Tibial nerve (tissue), 4 donors: ENCODE measurements at regions not wholly inside any gene's neighbourhood (a gene's known extent, or its start where the extent isn't known, plus 50 kb on each side); places are given as distances from the start of the nearest gene placed in this dataset.

Experiments used
- DNase-seq, 2 donors: peaks; one replicate each; pipeline ENCODE4 v3.0.0-alpha.2; 2019; ENCODE audit warnings: low spot score in 2 of 2
- H3K27ac ChIP-seq, 4 donors: fragments of 200-600 bp; sonication (generic) in 3 of 4; one replicate each; pipeline ENCODE4 v1.5.1; 2017 to 2019; ENCODE audit warnings: mild to moderate bottlenecking in 1 of 4
- H3K27me3 ChIP-seq, 2 donors: fragments of 200-600 bp; sonication (generic) in 1 of 2; one replicate each; pipeline versions ENCODE4 v1.5.1 to v1.6.0; 2017 to 2019
- H3K36me3 ChIP-seq, 3 donors: fragments of 200-600 bp; sonication (generic); one replicate each; pipeline ENCODE4 v1.5.1; 2018 to 2019
- H3K4me1 ChIP-seq, 4 donors: fragments of 200-600 bp; sonication (generic) in 3 of 4; one replicate each; pipeline ENCODE4 v1.5.1; 2017 to 2019
- H3K4me3 ChIP-seq, 4 donors: fragments of 200-600 bp; sonication (generic) in 3 of 4; one replicate each; pipeline ENCODE4 v1.5.1; 2017 to 2019; ENCODE audit warnings: mild to moderate bottlenecking in 1 of 4, moderate library complexity in 1 of 4
- H3K9me3 ChIP-seq, 4 donors: fragments of 200-600 bp; sonication (generic) in 3 of 4; one replicate each; pipeline ENCODE4 v1.5.1; 2017 to 2019
- CTCF ChIP-seq, 5 experiments: fragments of 200-600 bp in 3 of 5; fragments of 450-650 bp in 2 of 5; sonication (generic) in 3 of 5; IDR thresholded peaks; one replicate each; pipeline ENCODE4 v1.5.1; 2016 to 2019; ENCODE audit warnings: antibody characterized with exemption in 5 of 5, mild to moderate bottlenecking in 3 of 5, moderate library complexity in 2 of 5
- EP300 ChIP-seq, 2 donors: sonication (generic); formaldehyde crosslinking; IDR thresholded peaks; one replicate each; pipeline ENCODE4 v1.6.1; 2017; ENCODE audit warnings: antibody characterized with exemption in 2 of 2, mild to moderate bottlenecking in 1 of 2
- POLR2A ChIP-seq, 2 donors: fragments of 450-650 bp; IDR thresholded peaks; one replicate each; pipeline ENCODE4 v1.6.1; 2017; ENCODE audit warnings: antibody characterized with exemption in 2 of 2, mild to moderate bottlenecking in 2 of 2, moderate library complexity in 2 of 2
- WGBS, 2 donors: methylation state at CpG; one replicate each; pipeline ENCODE4 v1.1.5; 2018; 5-methylcytosine and 5-hydroxymethylcytosine counted together

- Histone ChIP-seq H3K36me3 (no peaks in the 10 kb centered on the region), H3K4me1 (no peaks in the 10 kb centered on the region), H3K4me3 (no peak overlapping the region), H3K9me3 (peaks cover 0 to 4% (median 0%) of the 10 kb centered on the region in 4 donors), H3K27me3 (no peaks in the 10 kb centered on the region), H3K27ac (no peak overlapping the region)
- no peak for TF ChIP-seq POLR2A (IDR thresholded peaks at IDR 0.05)
- no peak for TF ChIP-seq EP300 (IDR thresholded peaks at IDR 0.05)
- TF ChIP-seq CTCF (IDR thresholded peaks at IDR 0.05), result no peak
- WGBS, 2 donors, result 21 to 39% methylated on average over 2 of the region's 2 CpGs
- DNase-seq, result no peak
These were observed 134.2 kb upstream of the NABP1 start for GRCh38 chr2:191543708-191544107.

- H3K4me1 ChIP-seq, result no peaks in the 10 kb centered on the region
- peaks cover 0 to 4% (median 0%) of the 10 kb centered on the region in 4 donors for H3K9me3 ChIP-seq
- H3K27me3 ChIP-seq, result no peaks in the 10 kb centered on the region
- no peaks in the 10 kb centered on the region for H3K36me3 ChIP-seq
- H3K4me3 ChIP-seq, result no peak overlapping the region
- no peak overlapping the region for H3K27ac ChIP-seq
- no peak for TF ChIP-seq POLR2A (IDR thresholded peaks at IDR 0.05)
- no peak for TF ChIP-seq EP300 (IDR thresholded peaks at IDR 0.05)
- TF ChIP-seq CTCF (IDR thresholded peaks at IDR 0.05), result no peak
- no peak for DNase-seq
These were observed 133.4 kb upstream of the NABP1 start for GRCh38 chr2:191544461-191545062.

- DNase-seq, result no peak
- H3K36me3 ChIP-seq, result no peaks in the 10 kb centered on the region
- H3K4me1 ChIP-seq, result no peaks in the 10 kb centered on the region
- H3K27ac ChIP-seq, result no peak overlapping the region
- no peak for TF ChIP-seq POLR2A (IDR thresholded peaks at IDR 0.05)
- no peak for TF ChIP-seq CTCF (IDR thresholded peaks at IDR 0.05)
- TF ChIP-seq EP300 (IDR thresholded peaks at IDR 0.05), result no peak
- no peak overlapping the region for H3K4me3 ChIP-seq
- H3K27me3 ChIP-seq, result no peaks in the 10 kb centered on the region
- peaks cover 0 to 4% (median 0%) of the 10 kb centered on the region in 4 donors for H3K9me3 ChIP-seq
- 85 to 88% methylated on average over 2 of the region's 2 CpGs for WGBS, 2 donors
These were observed 132.6 kb upstream of the NABP1 start for GRCh38 chr2:191545361-191545760.

GRCh38 chr2:191552066-191552465, 125.9 kb upstream of the NABP1 start:
- Histone ChIP-seq H3K4me1 (peaks cover 0 to 4% (median 0%) of the 10 kb centered on the region in 4 donors), H3K27me3 (no peaks in the 10 kb centered on the region)
- TF ChIP-seq POLR2A (IDR thresholded peaks at IDR 0.05), result no peak
- no peak for TF ChIP-seq EP300 (IDR thresholded peaks at IDR 0.05)
- TF ChIP-seq CTCF (IDR thresholded peaks at IDR 0.05), result no peak

GRCh38 chr2:191554240-191554639, 123.7 kb upstream of the NABP1 start:
- 83 to 89% methylated on average over 3 of the region's 3 CpGs for WGBS, 2 donors
- TF ChIP-seq EP300 (IDR thresholded peaks at IDR 0.05) (no peak), CTCF (IDR thresholded peaks at IDR 0.05) (no peak), POLR2A (IDR thresholded peaks at IDR 0.05) (no peak)
- no peaks in the 10 kb centered on the region for H3K27me3 ChIP-seq
- no peaks in the 10 kb centered on the region for H3K36me3 ChIP-seq
- no peak overlapping the region for H3K27ac ChIP-seq
- H3K4me1 ChIP-seq, result peaks cover 0 to 4% (median 0%) of the 10 kb centered on the region in 4 donors
- H3K9me3 ChIP-seq, result no peaks in the 10 kb centered on the region
- H3K4me3 ChIP-seq, result no peak overlapping the region
- DNase-seq, result no peak

More at GRCh38 chr2:191552066-191552465, 125.9 kb upstream of the NABP1 start:
- no peaks in the 10 kb centered on the region for H3K9me3 ChIP-seq
- no peak overlapping the region for H3K4me3 ChIP-seq
- DNase-seq, result no peak
- no peak overlapping the region for H3K27ac ChIP-seq
- 38 to 43% methylated on average over 6 of the region's 6 CpGs for WGBS, 2 donors
- no peaks in the 10 kb centered on the region for H3K36me3 ChIP-seq
